ENCODE measurements at regions not wholly inside any gene's neighbourhood (a gene's known extent, or its start where the extent isn't known, plus 50 kb on each side); places are given as distances from the start of the nearest gene placed in this dataset.
"Not testable (repeated sequence)": the region's sequence is repeated elsewhere in the genome, so short reads cannot be mapped to it uniquely, and the experiment has no call there.

- no peak overlapping the region for H3K4me3 ChIP-seq (replicated peaks; ENCODE audit: low read depth, low read length)
- TF ChIP-seq CTCF (IDR thresholded peaks at IDR 0.05; ENCODE audit: low read depth, low read length, missing control alignments) = no peak
- no peak for DNase-seq (ENCODE audit: extremely low read depth, low read depth)
These were observed 212.0 kb upstream of the MGAT5 start for GRCh38 chr2:134041877-134042276.

- DNase-seq (ENCODE audit: extremely low read depth, low read depth); H3K4me3 ChIP-seq (replicated peaks; ENCODE audit: low read depth, low read length): not testable (repeated sequence)
These were observed 210.8 kb upstream of the MGAT5 start for GRCh38 chr2:134043028-134043427.

DNA sequence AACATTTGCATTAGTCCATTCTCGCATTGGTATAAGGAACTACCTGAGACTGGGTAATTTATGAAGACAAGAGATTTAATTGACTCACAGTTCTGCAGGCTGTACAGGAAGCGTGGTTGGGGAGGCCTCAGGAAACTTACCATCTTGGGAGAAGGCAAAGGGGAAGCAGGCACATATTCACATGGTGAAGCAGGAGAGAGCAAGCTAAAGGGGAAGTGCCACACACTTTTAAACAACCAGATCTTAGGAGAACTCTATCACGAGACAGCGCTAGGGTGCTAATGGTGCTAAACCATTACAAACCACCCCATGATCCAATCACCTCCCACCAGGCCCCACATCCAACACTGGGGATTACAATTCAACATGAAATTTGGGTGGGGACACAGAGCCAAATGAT, 201.7 kb upstream of the MGAT5 start:
- TF ChIP-seq CTCF (IDR thresholded peaks at IDR 0.05; ENCODE audit: low read depth, low read length, missing control alignments) = no peak
- DNase-seq (ENCODE audit: extremely low read depth, low read depth) = no peak
- H3K4me3 ChIP-seq (replicated peaks; ENCODE audit: low read depth, low read length) = no peak overlapping the region

DNA sequence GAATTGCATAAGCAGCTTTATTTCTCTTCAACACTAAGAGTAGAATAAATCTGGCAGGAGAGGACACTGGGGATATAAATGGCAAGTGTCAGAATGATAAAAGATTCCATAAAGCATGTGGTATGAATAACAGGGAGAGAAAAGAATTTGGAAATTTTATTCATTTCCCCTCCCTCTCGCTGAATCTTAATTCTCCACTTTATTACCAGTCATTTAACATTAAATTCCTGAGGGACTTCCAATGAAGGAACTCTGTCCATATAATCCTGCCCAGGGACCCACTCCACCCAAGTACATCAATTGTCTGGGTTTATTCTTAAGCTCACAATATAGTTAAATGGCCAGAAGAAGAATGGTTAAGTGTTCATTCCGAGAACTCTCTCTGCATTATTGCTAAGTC, 197.7 kb upstream of the MGAT5 start:
- H3K4me3 ChIP-seq (replicated peaks; ENCODE audit: low read depth, low read length) = no peak overlapping the region
- DNase-seq (ENCODE audit: extremely low read depth, low read depth) = no peak
- no peak for TF ChIP-seq CTCF (IDR thresholded peaks at IDR 0.05; ENCODE audit: low read depth, low read length, missing control alignments)

GRCh38 chr2:134061066-134061465, 192.8 kb upstream of the MGAT5 start:
- not testable (repeated sequence) for DNase-seq (ENCODE audit: extremely low read depth, low read depth); H3K4me3 ChIP-seq (replicated peaks; ENCODE audit: low read depth, low read length)

- H3K4me3 ChIP-seq (replicated peaks; ENCODE audit: low read depth, low read length); DNase-seq (ENCODE audit: extremely low read depth, low read depth): not testable (repeated sequence)
These were observed 191.6 kb upstream of the MGAT5 start for GRCh38 chr2:134062235-134062634.

DNA sequence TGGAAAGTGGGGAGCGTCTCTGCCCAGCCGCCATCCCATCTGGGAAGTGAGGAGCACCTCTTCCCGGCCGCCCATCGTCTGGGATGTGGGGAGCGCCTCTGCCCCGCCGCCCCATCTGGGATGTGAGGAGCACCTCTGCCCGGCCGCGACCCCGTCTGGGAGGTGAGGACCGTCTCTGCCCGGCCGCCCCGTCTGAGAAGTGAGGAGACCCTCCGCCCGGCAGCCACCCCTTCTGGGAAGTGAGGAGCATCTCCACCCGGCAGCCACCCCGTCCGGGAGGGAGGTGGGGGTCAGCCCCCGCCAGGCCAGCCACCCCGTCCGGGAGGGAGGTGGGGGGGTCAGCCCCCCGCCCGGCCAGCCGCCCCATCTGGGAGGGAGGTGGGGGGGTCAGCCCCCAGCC, 190.0 kb upstream of the MGAT5 start:
- not testable (repeated sequence) for DNase-seq (ENCODE audit: extremely low read depth, low read depth); H3K4me3 ChIP-seq (replicated peaks; ENCODE audit: low read depth, low read length)

GRCh38 chr2:134070281-134070741, 183.6 kb upstream of the MGAT5 start:
- no peak for TF ChIP-seq CTCF (IDR thresholded peaks at IDR 0.05; ENCODE audit: low read depth, low read length, missing control alignments)
- H3K4me3 ChIP-seq (replicated peaks; ENCODE audit: low read depth, low read length) = no peak overlapping the region
- DNase-seq (ENCODE audit: extremely low read depth, low read depth) = no peak

DNA sequence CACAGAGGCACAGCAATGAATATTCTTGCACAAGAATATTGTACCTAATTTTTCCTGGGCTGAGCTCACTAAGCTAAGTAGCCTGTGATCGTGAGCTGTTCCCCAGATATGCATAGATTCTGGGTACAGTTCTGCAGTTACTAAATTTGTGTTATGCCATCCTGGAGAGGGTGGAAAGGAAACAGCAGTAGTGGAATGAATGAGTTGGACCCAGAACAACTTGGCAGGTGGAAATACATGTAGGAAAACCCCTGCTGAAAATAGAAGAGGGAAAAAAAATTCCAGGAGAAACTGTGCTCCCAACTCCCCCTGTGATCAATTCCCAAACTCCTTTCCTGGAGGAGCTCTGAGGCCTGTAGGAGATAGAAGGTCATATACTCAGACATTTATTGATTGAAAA, 181.5 kb upstream of the MGAT5 start:
- no peak overlapping the region for H3K4me3 ChIP-seq (replicated peaks; ENCODE audit: low read depth, low read length)
- no peak for TF ChIP-seq CTCF (IDR thresholded peaks at IDR 0.05; ENCODE audit: low read depth, low read length, missing control alignments)
- no peak for DNase-seq (ENCODE audit: extremely low read depth, low read depth)

Measured in HFF-Myc (cell line).